ENCODE measurements at regions not wholly inside any gene's neighbourhood (a gene's known extent, or its start where the extent isn't known, plus 50 kb on each side); places are given as distances from the start of the nearest gene placed in this dataset.

DNA sequence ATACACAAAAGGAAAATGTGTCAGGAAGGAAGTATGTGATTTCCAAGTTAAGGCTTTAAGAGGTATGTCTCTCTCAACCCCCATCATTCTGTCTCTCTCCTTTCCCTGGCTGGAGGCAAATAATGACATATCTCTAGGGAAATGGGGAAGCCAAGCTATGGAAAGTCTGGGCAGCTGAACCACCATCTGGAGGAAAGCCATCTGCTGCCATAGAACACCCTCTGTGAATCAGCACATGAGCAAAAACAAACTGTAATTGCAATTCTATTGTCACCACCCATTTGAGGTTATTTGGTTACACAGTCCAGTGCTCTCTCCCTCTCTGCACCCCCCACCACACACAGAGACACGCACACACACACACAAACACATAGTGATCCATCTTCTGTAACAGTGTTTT lies 766.2 kb downstream of the FLRT2 start:
- intact Hi-C loops (cut with micrococcal nuclease) = no loop called here
- H3K4me1 Mint-ChIP-seq = no peaks in the 10 kb centered on the region
- CTCF ChIA-PET (ENCODE audit: partially characterized antibody) = no interaction called here
- H3K27ac Mint-ChIP-seq = no peak overlapping the region
- no peaks in the 10 kb centered on the region for H3K27me3 ChIP-seq (ENCODE audit: insufficient read depth, low read length)
- DNase-seq = no peak
- POLR2A ChIA-PET (ENCODE audit: partially characterized antibody) = no interaction called here
- H3K4me1 ChIP-seq (ENCODE audit: insufficient read depth, low read length) = no peaks in the 10 kb centered on the region
- no peaks in the 10 kb centered on the region for H3K36me3 Mint-ChIP-seq
- H3K9me3 ChIP-seq (ENCODE audit: control insufficient read depth in 1 of 2, low read length in 2 of 2) = no peaks in the 10 kb centered on the region
- H3K27me3 Mint-ChIP-seq = peaks cover 0 to 1% of the 10 kb centered on the region in 2 donors
- H3K4me3 ChIP-seq (ENCODE audit: low read length in 2 of 2) = no peak overlapping the region
- peaks cover 0 to 11% (median 5%) of the 10 kb centered on the region in 8 donors for H3K9me3 Mint-ChIP-seq
- no peak overlapping the region for H3K4me3 Mint-ChIP-seq
- no peaks in the 10 kb centered on the region for H3K36me3 ChIP-seq (ENCODE audit: insufficient read depth, low read length)
- H3K27ac ChIP-seq (ENCODE audit: low read depth, low read length) = no peak overlapping the region

DNA sequence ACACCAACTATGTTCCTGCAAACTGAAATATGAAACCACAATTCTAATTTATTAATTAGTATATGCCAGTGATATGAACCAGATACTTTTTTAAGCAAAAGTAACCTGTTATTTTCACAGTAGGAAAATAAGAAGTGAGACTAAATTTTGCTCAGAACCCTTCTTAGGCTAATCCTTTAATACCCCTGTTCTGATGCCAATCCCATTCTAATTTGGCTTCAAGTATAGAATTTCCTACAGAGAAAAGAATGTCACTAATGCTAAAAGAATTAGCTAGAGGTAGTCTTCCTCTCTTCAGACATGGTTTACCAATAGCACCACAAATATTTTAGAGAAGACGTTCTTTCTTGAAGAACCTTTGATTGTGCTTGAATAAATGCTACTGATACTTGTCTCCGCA lies 758.4 kb downstream of the FLRT2 start:
- no peak overlapping the region for H3K27ac Mint-ChIP-seq
- no peaks in the 10 kb centered on the region for H3K36me3 ChIP-seq (ENCODE audit: insufficient read depth, low read length)
- no peak overlapping the region for H3K27ac ChIP-seq (ENCODE audit: low read depth, low read length)
- intact Hi-C loops (cut with micrococcal nuclease) = no loop called here
- H3K27me3 ChIP-seq (ENCODE audit: insufficient read depth, low read length) = no peaks in the 10 kb centered on the region
- ChIA-PET POLR2A (ENCODE audit: partially characterized antibody) (no interaction called here), CTCF (ENCODE audit: partially characterized antibody) (no interaction called here)
- H3K4me3 Mint-ChIP-seq = no peak overlapping the region
- H3K9me3 Mint-ChIP-seq = peaks cover 0 to 7% (median 2%) of the 10 kb centered on the region in 8 donors
- no peaks in the 10 kb centered on the region for H3K4me1 ChIP-seq (ENCODE audit: insufficient read depth, low read length)
- no peak for DNase-seq
- H3K4me1 Mint-ChIP-seq = no peaks in the 10 kb centered on the region
- no peaks in the 10 kb centered on the region for H3K36me3 Mint-ChIP-seq
- H3K27me3 Mint-ChIP-seq = no peaks in the 10 kb centered on the region
- H3K9me3 ChIP-seq (ENCODE audit: control insufficient read depth in 1 of 2, low read length in 2 of 2) = no peaks in the 10 kb centered on the region
- H3K4me3 ChIP-seq (ENCODE audit: low read length in 2 of 2) = no peak overlapping the region

GRCh38 chr14:86279405-86279804 lies 749.5 kb downstream of the FLRT2 start:
- Histone ChIP-seq H3K27me3 (ENCODE audit: insufficient read depth, low read length) (no peaks in the 10 kb centered on the region), H3K4me1 (ENCODE audit: insufficient read depth, low read length) (no peaks in the 10 kb centered on the region), H3K36me3 (ENCODE audit: insufficient read depth, low read length) (no peaks in the 10 kb centered on the region), H3K4me3 (ENCODE audit: low read length in 2 of 2) (no peak overlapping the region), H3K27ac (ENCODE audit: low read depth, low read length) (no peak overlapping the region), H3K9me3 (ENCODE audit: control insufficient read depth in 1 of 2, low read length in 2 of 2) (no peaks in the 10 kb centered on the region)
- Mint-ChIP-seq H3K36me3 (no peaks in the 10 kb centered on the region), H3K27me3 (no peaks in the 10 kb centered on the region), H3K27ac (no peak overlapping the region), H3K4me3 (no peak overlapping the region), H3K4me1 (no peaks in the 10 kb centered on the region), H3K9me3 (peaks cover 0 to 23% (median 9%) of the 10 kb centered on the region in 8 donors)
- ChIA-PET CTCF (ENCODE audit: partially characterized antibody) (no interaction called here), POLR2A (ENCODE audit: partially characterized antibody) (no interaction called here)
- intact Hi-C loops (cut with micrococcal nuclease) = no loop called here
- no peak for DNase-seq

GRCh38 chr14:86257973-86258372 lies 728.0 kb downstream of the FLRT2 start:
- Mint-ChIP-seq H3K9me3 (peaks cover 0 to 13% (median 2%) of the 10 kb centered on the region in 8 donors), H3K27ac (no peak overlapping the region), H3K36me3 (no peaks in the 10 kb centered on the region), H3K4me3 (no peak overlapping the region), H3K4me1 (no peaks in the 10 kb centered on the region), H3K27me3 (no peaks in the 10 kb centered on the region)
- ChIA-PET CTCF (ENCODE audit: partially characterized antibody) (no interaction called here), POLR2A (ENCODE audit: partially characterized antibody) (no interaction called here)
- intact Hi-C loops (cut with micrococcal nuclease) = no loop called here
- Histone ChIP-seq H3K4me3 (ENCODE audit: low read length in 2 of 2) (no peak overlapping the region), H3K27ac (ENCODE audit: low read depth, low read length) (no peak overlapping the region), H3K9me3 (ENCODE audit: control insufficient read depth in 1 of 2, low read length in 2 of 2) (no peaks in the 10 kb centered on the region), H3K4me1 (ENCODE audit: insufficient read depth, low read length) (no peaks in the 10 kb centered on the region), H3K36me3 (ENCODE audit: insufficient read depth, low read length) (no peaks in the 10 kb centered on the region), H3K27me3 (ENCODE audit: insufficient read depth, low read length) (no peaks in the 10 kb centered on the region)
- DNase-seq = no peak

GRCh38 chr14:86243158-86243557 lies 713.2 kb downstream of the FLRT2 start:
- Histone ChIP-seq H3K36me3 (ENCODE audit: insufficient read depth, low read length) (no peaks in the 10 kb centered on the region), H3K27ac (ENCODE audit: low read depth, low read length) (no peak overlapping the region), H3K4me3 (ENCODE audit: low read length in 2 of 2) (no peak overlapping the region), H3K9me3 (ENCODE audit: control insufficient read depth in 1 of 2, low read length in 2 of 2) (no peaks in the 10 kb centered on the region), H3K27me3 (ENCODE audit: insufficient read depth, low read length) (no peaks in the 10 kb centered on the region), H3K4me1 (ENCODE audit: insufficient read depth, low read length) (no peaks in the 10 kb centered on the region)
- Mint-ChIP-seq H3K36me3 (no peaks in the 10 kb centered on the region), H3K27ac (no peak overlapping the region), H3K27me3 (no peaks in the 10 kb centered on the region), H3K9me3 (peaks cover 0 to 8% (median 1%) of the 10 kb centered on the region in 8 donors), H3K4me3 (no peak overlapping the region), H3K4me1 (no peaks in the 10 kb centered on the region)
- POLR2A ChIA-PET (ENCODE audit: partially characterized antibody) = no interaction called here
- no peak for DNase-seq
- CTCF ChIA-PET (ENCODE audit: partially characterized antibody) = no interaction called here
- intact Hi-C loops (cut with micrococcal nuclease) = no loop called here

GRCh38 chr14:86237733-86238132 lies 707.8 kb downstream of the FLRT2 start:
- CTCF ChIA-PET (ENCODE audit: partially characterized antibody) = no interaction called here
- Histone ChIP-seq H3K4me1 (ENCODE audit: insufficient read depth, low read length) (no peaks in the 10 kb centered on the region), H3K27me3 (ENCODE audit: insufficient read depth, low read length) (no peaks in the 10 kb centered on the region), H3K36me3 (ENCODE audit: insufficient read depth, low read length) (no peaks in the 10 kb centered on the region), H3K4me3 (ENCODE audit: low read length in 2 of 2) (no peak overlapping the region), H3K9me3 (ENCODE audit: control insufficient read depth in 1 of 2, low read length in 2 of 2) (no peaks in the 10 kb centered on the region), H3K27ac (ENCODE audit: low read depth, low read length) (no peak overlapping the region)
- no peaks in the 10 kb centered on the region for H3K36me3 Mint-ChIP-seq
- peaks cover 0 to 33% (median 11%) of the 10 kb centered on the region in 8 donors for H3K9me3 Mint-ChIP-seq
- POLR2A ChIA-PET (ENCODE audit: partially characterized antibody) = no interaction called here
- intact Hi-C loops (cut with micrococcal nuclease) = no loop called here
- H3K27me3 Mint-ChIP-seq = no peaks in the 10 kb centered on the region
- H3K4me3 Mint-ChIP-seq = no peak overlapping the region
- H3K4me1 Mint-ChIP-seq = no peaks in the 10 kb centered on the region
- H3K27ac Mint-ChIP-seq = no peak overlapping the region
- DNase-seq = no peak

DNA sequence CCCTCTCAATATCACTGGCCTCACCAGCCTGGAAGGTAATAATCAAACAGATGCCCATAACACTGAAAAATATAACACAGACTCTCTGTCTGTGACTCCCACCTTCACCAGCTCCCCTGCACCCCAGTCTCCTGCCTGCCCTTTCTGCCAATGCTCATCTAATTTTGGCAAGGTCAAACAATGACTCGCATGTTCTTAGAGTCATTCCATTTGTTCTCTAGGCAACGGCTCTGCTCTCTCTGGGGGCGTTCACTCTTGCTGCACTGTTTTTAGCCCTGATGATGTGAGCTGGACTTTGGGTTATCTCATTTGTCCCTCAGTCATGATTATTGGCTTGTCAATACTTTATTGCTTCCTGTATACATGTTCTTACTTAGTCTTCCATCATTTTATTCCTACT lies 691.8 kb downstream of the FLRT2 start:
- Histone ChIP-seq H3K36me3 (ENCODE audit: insufficient read depth, low read length) (no peaks in the 10 kb centered on the region), H3K27ac (ENCODE audit: low read depth, low read length) (no peak overlapping the region), H3K4me3 (ENCODE audit: low read length in 2 of 2) (no peak overlapping the region), H3K4me1 (ENCODE audit: insufficient read depth, low read length) (no peaks in the 10 kb centered on the region), H3K9me3 (ENCODE audit: control insufficient read depth in 1 of 2, low read length in 2 of 2) (no peaks in the 10 kb centered on the region), H3K27me3 (ENCODE audit: insufficient read depth, low read length) (no peaks in the 10 kb centered on the region)
- ChIA-PET POLR2A (ENCODE audit: partially characterized antibody) (no interaction called here), CTCF (ENCODE audit: partially characterized antibody) (no interaction called here)
- no peak for DNase-seq
- intact Hi-C loops (cut with micrococcal nuclease) = no loop called here
- no peak overlapping the region for H3K27ac Mint-ChIP-seq
- no peaks in the 10 kb centered on the region for H3K27me3 Mint-ChIP-seq
- H3K36me3 Mint-ChIP-seq = no peaks in the 10 kb centered on the region
- no peak overlapping the region for H3K4me3 Mint-ChIP-seq
- peaks cover 0 to 9% (median 2%) of the 10 kb centered on the region in 8 donors for H3K9me3 Mint-ChIP-seq
- no peaks in the 10 kb centered on the region for H3K4me1 Mint-ChIP-seq

GRCh38 chr14:86221000-86221399 lies 691.1 kb downstream of the FLRT2 start:
- no peaks in the 10 kb centered on the region for H3K4me1 Mint-ChIP-seq

More at GRCh38 chr14:86221000-86221399, 691.1 kb downstream of the FLRT2 start:
- Histone ChIP-seq H3K27me3 (ENCODE audit: insufficient read depth, low read length) (no peaks in the 10 kb centered on the region), H3K36me3 (ENCODE audit: insufficient read depth, low read length) (no peaks in the 10 kb centered on the region), H3K4me1 (ENCODE audit: insufficient read depth, low read length) (no peaks in the 10 kb centered on the region), H3K27ac (ENCODE audit: low read depth, low read length) (no peak overlapping the region), H3K4me3 (ENCODE audit: low read length in 2 of 2) (no peak overlapping the region), H3K9me3 (ENCODE audit: control insufficient read depth in 1 of 2, low read length in 2 of 2) (no peaks in the 10 kb centered on the region)
- no peak for DNase-seq
- Mint-ChIP-seq H3K4me3 (no peak overlapping the region), H3K27ac (no peak overlapping the region), H3K27me3 (no peaks in the 10 kb centered on the region), H3K9me3 (peaks cover 0 to 5% (median 1%) of the 10 kb centered on the region in 8 donors), H3K36me3 (no peaks in the 10 kb centered on the region)
- intact Hi-C loops (cut with micrococcal nuclease) = no loop called here
- POLR2A ChIA-PET (ENCODE audit: partially characterized antibody) = no interaction called here
- CTCF ChIA-PET (ENCODE audit: partially characterized antibody) = no interaction called here
